ENCODE measurements at regions not wholly inside any gene's neighbourhood (a gene's known extent, or its start where the extent isn't known, plus 50 kb on each side); places are given as distances from the start of the nearest gene placed in this dataset.

GRCh38 chr20:21020659-21021471, 85.3 kb downstream of the LINC00237 start:
- TF ChIP-seq MAZ (CRISPR knock-in tag; conservative IDR thresholded peaks at IDR 0.05 in 1 of 2, IDR thresholded peaks at IDR 0.05 in 1 of 2): no peak
- TF ChIP-seq, protein P1, sequence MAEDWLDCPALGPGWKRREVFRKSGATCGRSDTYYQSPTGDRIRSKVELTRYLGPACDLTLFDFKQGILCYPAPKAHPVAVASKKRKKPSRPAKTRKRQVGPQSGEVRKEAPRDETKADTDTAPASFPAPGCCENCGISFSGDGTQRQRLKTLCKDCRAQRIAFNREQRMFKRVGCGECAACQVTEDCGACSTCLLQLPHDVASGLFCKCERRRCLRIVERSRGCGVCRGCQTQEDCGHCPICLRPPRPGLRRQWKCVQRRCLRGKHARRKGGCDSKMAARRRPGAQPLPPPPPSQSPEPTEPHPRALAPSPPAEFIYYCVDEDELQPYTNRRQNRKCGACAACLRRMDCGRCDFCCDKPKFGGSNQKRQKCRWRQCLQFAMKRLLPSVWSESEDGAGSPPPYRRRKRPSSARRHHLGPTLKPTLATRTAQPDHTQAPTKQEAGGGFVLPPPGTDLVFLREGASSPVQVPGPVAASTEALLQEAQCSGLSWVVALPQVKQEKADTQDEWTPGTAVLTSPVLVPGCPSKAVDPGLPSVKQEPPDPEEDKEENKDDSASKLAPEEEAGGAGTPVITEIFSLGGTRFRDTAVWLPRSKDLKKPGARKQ (CRISPR knock-in tag; IDR thresholded peaks at IDR 0.05): no peak
- no peak for TF ChIP-seq ZC3H4 (CRISPR knock-in tag; IDR thresholded peaks at IDR 0.05; ENCODE audit: borderline replicate concordance)
- TF ChIP-seq, protein P2, sequence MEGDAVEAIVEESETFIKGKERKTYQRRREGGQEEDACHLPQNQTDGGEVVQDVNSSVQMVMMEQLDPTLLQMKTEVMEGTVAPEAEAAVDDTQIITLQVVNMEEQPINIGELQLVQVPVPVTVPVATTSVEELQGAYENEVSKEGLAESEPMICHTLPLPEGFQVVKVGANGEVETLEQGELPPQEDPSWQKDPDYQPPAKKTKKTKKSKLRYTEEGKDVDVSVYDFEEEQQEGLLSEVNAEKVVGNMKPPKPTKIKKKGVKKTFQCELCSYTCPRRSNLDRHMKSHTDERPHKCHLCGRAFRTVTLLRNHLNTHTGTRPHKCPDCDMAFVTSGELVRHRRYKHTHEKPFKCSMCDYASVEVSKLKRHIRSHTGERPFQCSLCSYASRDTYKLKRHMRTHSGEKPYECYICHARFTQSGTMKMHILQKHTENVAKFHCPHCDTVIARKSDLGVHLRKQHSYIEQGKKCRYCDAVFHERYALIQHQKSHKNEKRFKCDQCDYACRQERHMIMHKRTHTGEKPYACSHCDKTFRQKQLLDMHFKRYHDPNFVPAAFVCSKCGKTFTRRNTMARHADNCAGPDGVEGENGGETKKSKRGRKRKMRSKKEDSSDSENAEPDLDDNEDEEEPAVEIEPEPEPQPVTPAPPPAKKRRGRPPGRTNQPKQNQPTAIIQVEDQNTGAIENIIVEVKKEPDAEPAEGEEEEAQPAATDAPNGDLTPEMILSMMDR (IDR thresholded peaks at IDR 0.05 in 2 of 3, conservative IDR thresholded peaks at IDR 0.05 in 1 of 3; ENCODE audit: insufficient read depth in 2 of 3, low read depth in 1 of 3, low read length in 3 of 3): no peak
- no peak for TF ChIP-seq CTBP1 (IDR thresholded peaks at IDR 0.05; ENCODE audit: borderline replicate concordance)
- TF ChIP-seq EZH2 (IDR thresholded peaks at IDR 0.05; ENCODE audit: borderline replicate concordance, low read depth, low read length): no peak
- no peak for TF ChIP-seq HNRNPK (IDR thresholded peaks at IDR 0.05; ENCODE audit: low read depth, low read length, poor library complexity, severe bottlenecking)
- TF ChIP-seq FOXP1 (CRISPR knock-in tag; IDR thresholded peaks at IDR 0.05): no peak
- TF ChIP-seq RBM25 (IDR thresholded peaks at IDR 0.05; ENCODE audit: low read depth, low read length, severe bottlenecking): no peak
- no peak for TF ChIP-seq RAD21 (CRISPR knock-in tag; conservative IDR thresholded peaks at IDR 0.05 in 1 of 2, IDR thresholded peaks at IDR 0.05 in 1 of 2)
- no peak for TF ChIP-seq ZBTB34 (CRISPR knock-in tag; IDR thresholded peaks at IDR 0.05)
- TF ChIP-seq FOXA1 (IDR thresholded peaks at IDR 0.05; ENCODE audit: borderline replicate concordance): no peak
- TF ChIP-seq HCFC1 (IDR thresholded peaks at IDR 0.05; ENCODE audit: low read depth, low read length): no peak
- TF ChIP-seq UBTF (IDR thresholded peaks at IDR 0.05; ENCODE audit: borderline replicate concordance in 1 of 2, low read depth in 2 of 2, low read length in 2 of 2): no peak

All from K562 (cell line).